Neural cell (in vitro differentiated cells): ENCODE measurements at regions not wholly inside any gene's neighbourhood (a gene's known extent, or its start where the extent isn't known, plus 50 kb on each side); places are given as distances from the start of the nearest gene placed in this dataset.

Experiments
- H2AFZ ChIP-seq: fragments of 200-600, 300-800 bp; sonication (generic), shearing (Covaris generic); 2 replicates; pipeline ENCODE4 v1.6.0; 2014; ENCODE audit warnings: low read depth, mild to moderate bottlenecking, antibody characterized with exemption, low read length, moderate library complexity
- H3F3A ChIP-seq: fragments of 200-600 bp; shearing (Covaris generic); 2 replicates; pipeline ENCODE4 v1.6.1; 2016; ENCODE audit warnings: mild to moderate bottlenecking, moderate library complexity, mixed read lengths, antibody characterized with exemption, low read length; ENCODE audit not compliant: insufficient read depth, poor library complexity, severe bottlenecking
- H3K27ac ChIP-seq: fragments of 200-600, 300-800 bp; sonication (generic), shearing (Covaris generic); 2 replicates; pipeline ENCODE4 v1.5.1; 2014; ENCODE audit warnings: mild to moderate bottlenecking, low read length, moderate library complexity
- H3K27me3 ChIP-seq: fragments of 300-800, 200-600 bp; sonication (generic), shearing (Covaris generic); 2 replicates; pipeline ENCODE4 v1.6.0; 2014; ENCODE audit warnings: mild to moderate bottlenecking, low read depth, low read length, moderate library complexity; ENCODE audit not compliant: insufficient read depth
- H3K36me3 ChIP-seq: fragments of 300-800, 200-600 bp; sonication (generic), shearing (Covaris generic); 2 replicates; pipeline ENCODE4 v1.5.1; 2014; ENCODE audit warnings: mild to moderate bottlenecking, antibody characterized with exemption, low read length, moderate library complexity; ENCODE audit not compliant: insufficient read depth
- H3K4me2 ChIP-seq: fragments of 300-800, 200-600 bp; sonication (generic), shearing (Covaris generic); 2 replicates; pipeline ENCODE4 v1.6.0; 2014; ENCODE audit warnings: mild to moderate bottlenecking, low read length
- H3K4me3 ChIP-seq: fragments of 300-800, 200-600 bp; sonication (generic), shearing (Covaris generic); 2 replicates; pipeline ENCODE4 v1.5.1; 2014; ENCODE audit warnings: mild to moderate bottlenecking, low read length, moderate library complexity
- H3K79me2 ChIP-seq: fragments of 200-600 bp; shearing (Covaris generic); replicated peaks from 2 replicates; pipeline ENCODE4 v1.6.0; 2014; ENCODE audit warnings: mild to moderate bottlenecking, low read length, moderate library complexity; ENCODE audit not compliant: insufficient read depth
- H3K9ac ChIP-seq: fragments of 300-800, 200-600 bp; sonication (generic), shearing (Covaris generic); 2 replicates; pipeline ENCODE4 v1.6.1; 2016; ENCODE audit warnings: mild to moderate bottlenecking, low read length, mixed read lengths
- H3K9me2 ChIP-seq: fragments of 200-600 bp; shearing (Covaris generic); 2 replicates; pipeline ENCODE4 v1.6.1; 2016; ENCODE audit warnings: mild to moderate bottlenecking, low read length, mixed read lengths; ENCODE audit not compliant: insufficient read depth
- H3K9me3 ChIP-seq: fragments of 200-600, 300-800 bp; sonication (generic), shearing (Covaris generic); 2 replicates; pipeline ENCODE4 v1.6.1; 2016; ENCODE audit warnings: mild to moderate bottlenecking, mixed run types, low read length, moderate library complexity, mixed read lengths
- H4K20me1 ChIP-seq: fragments of 200-600 bp; shearing (Covaris generic); 2 replicates; pipeline ENCODE4 v1.6.1; 2016; ENCODE audit warnings: mild to moderate bottlenecking, mixed run types; ENCODE audit not compliant: insufficient read depth
- CTCF ChIP-seq: fragments of 450-650 bp; IDR thresholded peaks from 2 replicates; pipeline ENCODE4 v1.5.1; 2014; ENCODE audit warnings: antibody characterized with exemption, mild to moderate bottlenecking, moderate library complexity; ENCODE audit not compliant: poor library complexity, severe bottlenecking
- EP300 ChIP-seq: fragments of 450-650 bp; conservative IDR thresholded peaks from 2 replicates; pipeline ENCODE4 v1.6.1; 2014; ENCODE audit warnings: antibody characterized with exemption, mild to moderate bottlenecking, moderate library complexity; ENCODE audit not compliant: poor library complexity, severe bottlenecking
- EZH2 ChIP-seq: fragments of 200-600, 300-800 bp; shearing (Covaris generic), sonication (generic); IDR thresholded peaks from 2 replicates; pipeline ENCODE4 v1.6.1; 2014; ENCODE audit warnings: antibody characterized with exemption, low read length, borderline replicate concordance, mild to moderate bottlenecking; ENCODE audit not compliant: insufficient read depth, poor library complexity, severe bottlenecking
- MXI1 ChIP-seq: fragments of 450-650 bp; conservative IDR thresholded peaks from 2 replicates; pipeline ENCODE4 v1.6.1; 2014; ENCODE audit warnings: antibody characterized with exemption, mild to moderate bottlenecking; ENCODE audit not compliant: poor library complexity, severe bottlenecking
- POLR2AphosphoS5 ChIP-seq: IDR thresholded peaks from 2 replicates; pipeline ENCODE4 v1.6.1; 2012
- RAD21 ChIP-seq: fragments of 450-650 bp; conservative IDR thresholded peaks from 2 replicates; pipeline ENCODE4 v1.6.1; 2014; ENCODE audit warnings: antibody characterized with exemption, mild to moderate bottlenecking, moderate library complexity
- REST ChIP-seq: IDR thresholded peaks from 2 replicates; pipeline ENCODE4 v1.6.1; 2012; ENCODE audit warnings: borderline replicate concordance
- SMC3 ChIP-seq: fragments of 450-650 bp; conservative IDR thresholded peaks from 2 replicates; pipeline ENCODE4 v1.6.1; 2014; ENCODE audit warnings: antibody characterized with exemption, mild to moderate bottlenecking, moderate library complexity; ENCODE audit not compliant: poor library complexity
- TAF1 ChIP-seq: IDR thresholded peaks from 2 replicates; pipeline ENCODE4 v1.6.1; 2012; ENCODE audit warnings: low read depth

DNA sequence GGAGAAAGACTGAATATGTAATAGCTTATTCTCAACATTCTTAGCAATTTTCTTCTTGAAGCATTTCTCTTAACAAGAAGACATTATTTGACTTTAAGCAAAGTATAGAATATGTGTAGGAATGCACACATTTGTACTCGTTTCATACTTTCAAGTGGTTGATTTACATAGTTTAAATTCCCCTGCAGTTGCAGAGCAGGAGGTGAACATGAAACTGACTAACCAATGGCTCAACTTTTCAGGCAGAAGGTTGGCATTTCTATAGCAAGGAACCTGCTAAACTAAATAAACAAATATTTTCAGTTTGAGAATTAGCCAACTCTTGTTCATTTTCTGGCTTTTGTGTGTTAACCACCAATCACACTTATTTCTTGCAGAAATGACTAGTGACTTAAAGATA lies 145.4 kb upstream of the MYO16 start:
- Histone ChIP-seq H3K79me2 (no peaks in the 10 kb centered on the region), H3K9me2 (no peaks in the 10 kb centered on the region), H3K36me3 (no peaks in the 10 kb centered on the region), H3K27me3 (no peaks in the 10 kb centered on the region), H2AFZ (no peak overlapping the region), H3F3A (no peaks in the 10 kb centered on the region), H3K9me3 (no peaks in the 10 kb centered on the region), H3K9ac (no peak overlapping the region), H3K4me3 (no peak overlapping the region), H4K20me1 (no peaks in the 10 kb centered on the region), H3K4me2 (no peak overlapping the region), H3K27ac (no peak overlapping the region)
- TF ChIP-seq EP300 (no peak), TAF1 (no peak), CTCF (no peak), EZH2 (no peak), MXI1 (no peak), POLR2AphosphoS5 (no peak), REST (no peak), RAD21 (no peak), SMC3 (no peak)

- Histone ChIP-seq H3K9me2 (no peaks in the 10 kb centered on the region), H3F3A (no peaks in the 10 kb centered on the region), H3K4me2 (no peak overlapping the region), H3K27ac (no peak overlapping the region), H3K27me3 (no peaks in the 10 kb centered on the region), H3K79me2 (no peaks in the 10 kb centered on the region), H3K9me3 (no peaks in the 10 kb centered on the region), H4K20me1 (no peaks in the 10 kb centered on the region), H3K9ac (no peak overlapping the region), H3K4me3 (no peak overlapping the region), H2AFZ (no peak overlapping the region), H3K36me3 (no peaks in the 10 kb centered on the region)
- TF ChIP-seq TAF1 (no peak), RAD21 (no peak), MXI1 (no peak), REST (no peak), EZH2 (no peak), SMC3 (no peak), POLR2AphosphoS5 (no peak), EP300 (no peak), CTCF (no peak)
Observed at GRCh38 chr13:108486096-108486495, 143.3 kb upstream of the MYO16 start.
